IMR-90 (cell line): ENCODE measurements at regions not wholly inside any gene's neighbourhood (a gene's known extent, or its start where the extent isn't known, plus 50 kb on each side); places are given as distances from the start of the nearest gene placed in this dataset.

Experiments used
- ATAC-seq: fragments of 200-7000 bp; cut with Tn5 transposase; 2 replicates; pipeline ENCODE4 v1.9.1; 2020; ENCODE audit warnings: low read depth, mild to moderate bottlenecking, moderate library complexity
- BruUV-seq: library from RNA; stranded (reverse); fragments of 400-500 nt; replicated peaks from 2 replicates; lab custom pipeline; 2021; lab: Mats Ljungman, UMichigan
- CTCF ChIA-PET: fragments of 300-600 bp; formaldehyde crosslinking; extraction: SDS; loops from one replicate; lab custom pipeline; 2021; ENCODE audit warnings: antibody characterized with exemption; lab: Yijun Ruan, JAX
- POLR2A ChIA-PET: fragments of 300-600 bp; sonication (Branson Sonifier 250); formaldehyde crosslinking; loops from one replicate; lab custom pipeline; 2022; ENCODE audit warnings: antibody characterized with exemption; ENCODE audit not compliant: unreplicated experiment; lab: Charles Lee
- DNase-seq: peaks from one replicate; pipeline ENCODE4 v3.0.0; 2013
- H2AFZ ChIP-seq: replicated peaks from 2 replicates; pipeline ENCODE3; 2013; ENCODE audit warnings: low read length, mild to moderate bottlenecking; ENCODE audit not compliant: poor library complexity
- H2AK5ac ChIP-seq: 2 replicates; pipeline ENCODE4 v1.6.1; 2013; ENCODE audit warnings: low read depth, low read length, inconsistent platforms
- H2AK9ac ChIP-seq: replicated peaks from 2 replicates; pipeline ENCODE3; 2013; ENCODE audit warnings: mild to moderate bottlenecking, low read depth, low read length, moderate library complexity; ENCODE audit not compliant: poor library complexity
- H2BK120ac ChIP-seq: 2 replicates; pipeline ENCODE4 v1.6.1; 2013; ENCODE audit warnings: low read depth, low read length, inconsistent platforms
- H2BK15ac ChIP-seq: 3 replicates; pipeline ENCODE4 v1.6.1; 2013; ENCODE audit warnings: low read depth, low read length, inconsistent platforms
- H2BK20ac ChIP-seq: 2 replicates; pipeline ENCODE4 v1.6.1; 2013; ENCODE audit warnings: low read depth, mild to moderate bottlenecking, inconsistent platforms, low read length, moderate library complexity
- H2BK5ac ChIP-seq: 2 replicates; pipeline ENCODE4 v1.6.1; 2013; ENCODE audit warnings: mild to moderate bottlenecking, low read depth, low read length, inconsistent platforms; ENCODE audit not compliant: poor library complexity, severe bottlenecking
- H3K14ac ChIP-seq: replicated peaks from 2 replicates; pipeline ENCODE4 v1.6.1; 2013; ENCODE audit warnings: low read depth, low read length, inconsistent platforms
- H3K18ac ChIP-seq: 2 replicates; pipeline ENCODE4 v1.6.1; 2013; ENCODE audit warnings: low read depth, low read length, control low read depth
- H3K23ac ChIP-seq: 2 replicates; pipeline ENCODE4 v1.6.1; 2013; ENCODE audit warnings: low read depth, low read length, inconsistent platforms
- H3K27ac ChIP-seq: 2 replicates; pipeline ENCODE4 v1.5.1; 2013; ENCODE audit warnings: mild to moderate bottlenecking, control low read depth, low read length; ENCODE audit not compliant: insufficient read depth
- H3K27me3 ChIP-seq: 2 replicates; pipeline ENCODE4 v1.6.1; 2013; ENCODE audit warnings: low read length; ENCODE audit not compliant: control insufficient read depth, insufficient read depth
- H3K36me3 ChIP-seq: 2 replicates; pipeline ENCODE4 v1.6.1; 2013; ENCODE audit warnings: low read length, mixed read lengths; ENCODE audit not compliant: control insufficient read depth, insufficient read depth
- H3K4ac ChIP-seq: 2 replicates; pipeline ENCODE4 v1.6.1; 2013; ENCODE audit warnings: low read depth, low read length, inconsistent platforms
- H3K4me1 ChIP-seq: 2 replicates; pipeline ENCODE4 v1.6.1; 2013; ENCODE audit warnings: low read length, mixed read lengths; ENCODE audit not compliant: control insufficient read depth, insufficient read depth
- H3K4me2 ChIP-seq: 2 replicates; pipeline ENCODE4 v1.6.1; 2013; ENCODE audit warnings: low read depth, mild to moderate bottlenecking, control low read depth, low read length, moderate library complexity
- H3K4me3 ChIP-seq: 2 replicates; pipeline ENCODE4 v1.5.1; 2013; ENCODE audit warnings: low read depth, mild to moderate bottlenecking, control low read depth, low read length, moderate library complexity; ENCODE audit not compliant: insufficient read depth
- H3K56ac ChIP-seq: 2 replicates; pipeline ENCODE4 v1.6.1; 2013; ENCODE audit warnings: low read length, inconsistent platforms; ENCODE audit not compliant: insufficient read depth; ENCODE audit errors: extremely low read depth
- H3K79me1 ChIP-seq, 2 experiments: 2 replicates each; pipeline ENCODE4 v1.6.1; 2013; ENCODE audit warnings: low read length in 2 of 2, inconsistent platforms in 1 of 2, low read depth in 1 of 2
- H3K9ac ChIP-seq: 2 replicates; pipeline ENCODE4 v1.6.1; 2013; ENCODE audit warnings: low read depth, low read length, control low read depth
- H3K9me1 ChIP-seq: 2 replicates; pipeline ENCODE4 v1.6.1; 2013; ENCODE audit warnings: low read length, inconsistent platforms; ENCODE audit not compliant: insufficient read depth
- H3K9me3 ChIP-seq: 2 replicates; pipeline ENCODE4 v1.6.1; 2013; ENCODE audit warnings: low read length; ENCODE audit not compliant: control insufficient read depth, insufficient read depth
- H4K20me1 ChIP-seq: 2 replicates; pipeline ENCODE4 v1.6.1; 2013; ENCODE audit warnings: low read length, inconsistent platforms; ENCODE audit not compliant: insufficient read depth
- H4K5ac ChIP-seq: 2 replicates; pipeline ENCODE4 v1.6.1; 2013; ENCODE audit warnings: mild to moderate bottlenecking, low read depth, low read length, control low read depth
- H4K8ac ChIP-seq, 2 experiments: 2 replicates each; pipeline ENCODE4 v1.6.1; 2013; ENCODE audit warnings: low read depth in 2 of 2, low read length in 2 of 2, control low read depth in 1 of 2, inconsistent platforms in 1 of 2
- H4K91ac ChIP-seq: 2 replicates; pipeline ENCODE4 v1.6.1; 2013; ENCODE audit warnings: low read depth, low read length, inconsistent platforms; ENCODE audit not compliant: insufficient read depth
- FOS ChIP-seq: fragments of 150-350 bp; IDR thresholded peaks from 2 replicates; pipeline ENCODE4 v1.6.1; 2016; ENCODE audit warnings: low read depth, low read length
- WGBS, 2 experiments: methylation state at CpG; one replicate each; pipeline versions ENCODE4 v1.1.5 to v1.1.7; 2013; ENCODE audit warnings: missing lambda C conversion rate in 2 of 2; ENCODE audit not compliant: insufficient read length in 1 of 2; ENCODE audit errors: extremely low coverage in 2 of 2; 5-methylcytosine and 5-hydroxymethylcytosine counted together
- dilution Hi-C: fragments of 300-500 bp; cut with HindIII; formaldehyde crosslinking; loops from one replicate; pipeline ENCODE4 v1.14.3; 2018; ENCODE audit warnings: low sequenced_read_pairs; ENCODE audit not compliant: unreplicated experiment
- in situ Hi-C: fragments of 300-500 bp; cut with MboI; formaldehyde crosslinking; loops from 3 replicates; pipeline ENCODE4 v1.14.3; 2019; ENCODE audit warnings: low sequenced_read_pairs, inconsistent platforms, mixed read lengths
- intact Hi-C: fragments of 100-400 bp; cut with micrococcal nuclease; formaldehyde crosslinking; loops from 2 replicates; pipeline ENCODE4 v1.10.0; 2022
- TF ChIP-seq, protein P1 (sequence below): fragments of 150-350 bp; IDR thresholded peaks from 2 replicates; pipeline ENCODE4 v1.6.1; 2016; ENCODE audit warnings: low read depth, mild to moderate bottlenecking, low read length, moderate library complexity, borderline replicate concordance

DNA sequence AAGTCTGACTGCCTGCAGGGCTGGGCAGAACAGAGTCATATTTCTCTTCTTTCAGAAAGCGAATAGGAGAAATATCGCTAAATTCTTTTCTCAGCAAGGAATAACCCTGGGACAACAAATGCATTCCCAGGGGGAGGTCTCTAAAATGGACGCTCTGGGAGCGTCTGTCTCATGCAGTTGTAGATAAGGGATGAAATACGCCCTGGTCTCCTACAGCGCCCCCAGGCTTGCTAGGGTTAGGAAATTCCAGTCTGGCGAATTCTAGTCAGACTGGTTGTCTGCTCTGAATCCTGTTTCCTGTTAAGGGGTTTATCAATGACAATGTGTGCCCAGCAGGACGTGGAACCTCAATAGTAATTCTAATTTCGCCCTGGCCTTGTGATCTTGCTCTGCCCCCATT lies 1214.1 kb downstream of the DIAPH3 start:
- Histone ChIP-seq H4K5ac (no peak overlapping the region), H3K4me2 (no peak overlapping the region), H3K4ac (no peak overlapping the region), H4K8ac (no peak overlapping the region), H3K9me1 (no peaks in the 10 kb centered on the region), H3K23ac (no peak overlapping the region), H3K14ac (no peak overlapping the region), H3K36me3 (no peaks in the 10 kb centered on the region), H3K4me3 (no peak overlapping the region), H3K79me1 (no peaks in the 10 kb centered on the region), H4K20me1 (no peaks in the 10 kb centered on the region), H2BK15ac (no peak overlapping the region), H3K18ac (no peak overlapping the region), H3K9ac (no peak overlapping the region), H2AK9ac (no peak overlapping the region), H2BK120ac (no peak overlapping the region), H2BK5ac (no peak overlapping the region), H3K9me3 (no peaks in the 10 kb centered on the region), H3K4me1 (no peaks in the 10 kb centered on the region), H2BK20ac (no peak overlapping the region), H3K27me3 (no peaks in the 10 kb centered on the region), H2AFZ (no peak overlapping the region), H3K56ac (no peak overlapping the region), H3K27ac (no peak overlapping the region), H2AK5ac (no peak overlapping the region), H4K91ac (no peak overlapping the region)
- WGBS, 2 experiments: no CpG with 5 or more reads among the region's 9 CpGs
- BruUV-seq: no TSS peak
- no peak for DNase-seq
- TF ChIP-seq, protein P1, sequence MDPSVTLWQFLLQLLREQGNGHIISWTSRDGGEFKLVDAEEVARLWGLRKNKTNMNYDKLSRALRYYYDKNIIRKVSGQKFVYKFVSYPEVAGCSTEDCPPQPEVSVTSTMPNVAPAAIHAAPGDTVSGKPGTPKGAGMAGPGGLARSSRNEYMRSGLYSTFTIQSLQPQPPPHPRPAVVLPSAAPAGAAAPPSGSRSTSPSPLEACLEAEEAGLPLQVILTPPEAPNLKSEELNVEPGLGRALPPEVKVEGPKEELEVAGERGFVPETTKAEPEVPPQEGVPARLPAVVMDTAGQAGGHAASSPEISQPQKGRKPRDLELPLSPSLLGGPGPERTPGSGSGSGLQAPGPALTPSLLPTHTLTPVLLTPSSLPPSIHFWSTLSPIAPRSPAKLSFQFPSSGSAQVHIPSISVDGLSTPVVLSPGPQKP: no peak
- no peak for TF ChIP-seq FOS
- ChIA-PET CTCF (no interaction called here), POLR2A (no interaction called here)
- in situ Hi-C loops: no loop called here
- dilution Hi-C loops: no loop called here
- intact Hi-C loops: no loop called here
- no peak for ATAC-seq
